ENCODE measurements at regions not wholly inside any gene's neighbourhood (a gene's known extent, or its start where the extent isn't known, plus 50 kb on each side); places are given as distances from the start of the nearest gene placed in this dataset.

DNA sequence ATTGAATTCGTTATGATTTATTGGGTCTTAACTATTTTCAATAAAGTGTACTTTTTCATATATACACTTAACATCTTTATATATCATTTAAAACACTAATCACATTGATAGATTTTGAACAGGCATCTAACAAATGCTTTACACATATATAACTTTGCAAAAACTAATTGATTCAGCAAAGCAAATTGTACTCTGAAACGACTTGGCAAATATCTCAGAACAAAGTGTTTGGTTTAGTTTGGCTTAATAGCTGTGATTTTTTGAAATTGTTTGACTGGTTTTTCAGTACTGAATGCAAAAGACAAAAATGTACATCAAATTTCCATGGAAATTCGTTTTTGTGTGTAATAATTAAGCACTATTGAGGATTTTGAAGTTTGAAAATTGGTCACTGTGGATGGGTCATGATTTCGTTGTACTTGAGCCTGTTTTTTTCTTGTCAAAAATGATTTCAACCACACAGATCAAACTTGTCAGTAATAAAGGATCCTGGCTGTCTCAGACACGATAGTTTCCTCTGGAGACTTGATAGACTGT lies 125.3 kb upstream of the SLC25A13 start:
- TF ChIP-seq, protein P1, sequence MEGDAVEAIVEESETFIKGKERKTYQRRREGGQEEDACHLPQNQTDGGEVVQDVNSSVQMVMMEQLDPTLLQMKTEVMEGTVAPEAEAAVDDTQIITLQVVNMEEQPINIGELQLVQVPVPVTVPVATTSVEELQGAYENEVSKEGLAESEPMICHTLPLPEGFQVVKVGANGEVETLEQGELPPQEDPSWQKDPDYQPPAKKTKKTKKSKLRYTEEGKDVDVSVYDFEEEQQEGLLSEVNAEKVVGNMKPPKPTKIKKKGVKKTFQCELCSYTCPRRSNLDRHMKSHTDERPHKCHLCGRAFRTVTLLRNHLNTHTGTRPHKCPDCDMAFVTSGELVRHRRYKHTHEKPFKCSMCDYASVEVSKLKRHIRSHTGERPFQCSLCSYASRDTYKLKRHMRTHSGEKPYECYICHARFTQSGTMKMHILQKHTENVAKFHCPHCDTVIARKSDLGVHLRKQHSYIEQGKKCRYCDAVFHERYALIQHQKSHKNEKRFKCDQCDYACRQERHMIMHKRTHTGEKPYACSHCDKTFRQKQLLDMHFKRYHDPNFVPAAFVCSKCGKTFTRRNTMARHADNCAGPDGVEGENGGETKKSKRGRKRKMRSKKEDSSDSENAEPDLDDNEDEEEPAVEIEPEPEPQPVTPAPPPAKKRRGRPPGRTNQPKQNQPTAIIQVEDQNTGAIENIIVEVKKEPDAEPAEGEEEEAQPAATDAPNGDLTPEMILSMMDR (IDR thresholded peaks at IDR 0.05 in 2 of 3, conservative IDR thresholded peaks at IDR 0.05 in 1 of 3; ENCODE audit: control insufficient read depth in 2 of 3, extremely low read depth in 1 of 3, insufficient read depth in 1 of 3, low read depth in 3 of 3, low read length in 3 of 3), result no peak
- TF ChIP-seq EP300 (IDR thresholded peaks at IDR 0.05; ENCODE audit: borderline replicate concordance in 1 of 2, control insufficient read depth in 1 of 2, low read depth in 2 of 2, low read length in 2 of 2) (no peak), POLR2A (IDR thresholded peaks at IDR 0.05; ENCODE audit: low read depth, low read length) (no peak), JUNB (IDR thresholded peaks at IDR 0.05) (no peak), TAF1 (IDR thresholded peaks at IDR 0.05; ENCODE audit: borderline replicate concordance, low read depth, low read length) (no peak), KDM1A (IDR thresholded peaks at IDR 0.05; ENCODE audit: borderline replicate concordance) (no peak), HDGF (IDR thresholded peaks at IDR 0.05) (no peak), MTA3 (IDR thresholded peaks at IDR 0.05; ENCODE audit: borderline replicate concordance, low read length) (no peak), YY1 (IDR thresholded peaks at IDR 0.05; ENCODE audit: low read depth, low read length) (no peak), SP1 (IDR thresholded peaks at IDR 0.05; ENCODE audit: low read depth, low read length) (no peak)
- TF ChIP-seq, protein P2, sequence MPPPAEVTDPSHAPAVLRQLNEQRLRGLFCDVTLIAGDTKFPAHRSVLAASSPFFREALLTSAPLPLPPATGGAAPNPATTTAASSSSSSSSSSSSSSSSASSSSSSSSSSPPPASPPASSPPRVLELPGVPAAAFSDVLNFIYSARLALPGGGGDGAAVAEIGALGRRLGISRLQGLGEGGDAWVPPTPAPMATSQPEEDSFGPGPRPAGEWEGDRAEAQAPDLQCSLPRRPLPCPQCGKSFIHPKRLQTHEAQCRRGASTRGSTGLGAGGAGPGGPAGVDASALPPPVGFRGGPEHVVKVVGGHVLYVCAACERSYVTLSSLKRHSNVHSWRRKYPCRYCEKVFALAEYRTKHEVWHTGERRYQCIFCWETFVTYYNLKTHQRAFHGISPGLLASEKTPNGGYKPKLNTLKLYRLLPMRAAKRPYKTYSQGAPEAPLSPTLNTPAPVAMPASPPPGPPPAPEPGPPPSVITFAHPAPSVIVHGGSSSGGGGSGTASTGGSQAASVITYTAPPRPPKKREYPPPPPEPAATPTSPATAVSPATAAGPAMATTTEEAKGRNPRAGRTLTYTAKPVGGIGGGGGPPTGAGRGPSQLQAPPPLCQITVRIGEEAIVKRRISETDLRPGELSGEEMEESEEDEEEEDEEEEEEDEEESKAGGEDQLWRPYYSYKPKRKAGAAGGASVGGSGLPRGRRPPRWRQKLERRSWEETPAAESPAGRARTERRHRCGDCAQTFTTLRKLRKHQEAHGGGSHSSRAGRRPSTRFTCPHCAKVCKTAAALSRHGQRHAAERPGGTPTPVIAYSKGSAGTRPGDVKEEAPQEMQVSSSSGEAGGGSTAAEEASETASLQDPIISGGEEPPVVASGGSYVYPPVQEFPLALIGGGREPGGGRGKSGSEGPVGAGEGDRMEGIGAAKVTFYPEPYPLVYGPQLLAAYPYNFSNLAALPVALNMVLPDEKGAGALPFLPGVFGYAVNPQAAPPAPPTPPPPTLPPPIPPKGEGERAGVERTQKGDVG (CRISPR knock-in tag; IDR thresholded peaks at IDR 0.05), result no peak
- TF ChIP-seq, protein P3, sequence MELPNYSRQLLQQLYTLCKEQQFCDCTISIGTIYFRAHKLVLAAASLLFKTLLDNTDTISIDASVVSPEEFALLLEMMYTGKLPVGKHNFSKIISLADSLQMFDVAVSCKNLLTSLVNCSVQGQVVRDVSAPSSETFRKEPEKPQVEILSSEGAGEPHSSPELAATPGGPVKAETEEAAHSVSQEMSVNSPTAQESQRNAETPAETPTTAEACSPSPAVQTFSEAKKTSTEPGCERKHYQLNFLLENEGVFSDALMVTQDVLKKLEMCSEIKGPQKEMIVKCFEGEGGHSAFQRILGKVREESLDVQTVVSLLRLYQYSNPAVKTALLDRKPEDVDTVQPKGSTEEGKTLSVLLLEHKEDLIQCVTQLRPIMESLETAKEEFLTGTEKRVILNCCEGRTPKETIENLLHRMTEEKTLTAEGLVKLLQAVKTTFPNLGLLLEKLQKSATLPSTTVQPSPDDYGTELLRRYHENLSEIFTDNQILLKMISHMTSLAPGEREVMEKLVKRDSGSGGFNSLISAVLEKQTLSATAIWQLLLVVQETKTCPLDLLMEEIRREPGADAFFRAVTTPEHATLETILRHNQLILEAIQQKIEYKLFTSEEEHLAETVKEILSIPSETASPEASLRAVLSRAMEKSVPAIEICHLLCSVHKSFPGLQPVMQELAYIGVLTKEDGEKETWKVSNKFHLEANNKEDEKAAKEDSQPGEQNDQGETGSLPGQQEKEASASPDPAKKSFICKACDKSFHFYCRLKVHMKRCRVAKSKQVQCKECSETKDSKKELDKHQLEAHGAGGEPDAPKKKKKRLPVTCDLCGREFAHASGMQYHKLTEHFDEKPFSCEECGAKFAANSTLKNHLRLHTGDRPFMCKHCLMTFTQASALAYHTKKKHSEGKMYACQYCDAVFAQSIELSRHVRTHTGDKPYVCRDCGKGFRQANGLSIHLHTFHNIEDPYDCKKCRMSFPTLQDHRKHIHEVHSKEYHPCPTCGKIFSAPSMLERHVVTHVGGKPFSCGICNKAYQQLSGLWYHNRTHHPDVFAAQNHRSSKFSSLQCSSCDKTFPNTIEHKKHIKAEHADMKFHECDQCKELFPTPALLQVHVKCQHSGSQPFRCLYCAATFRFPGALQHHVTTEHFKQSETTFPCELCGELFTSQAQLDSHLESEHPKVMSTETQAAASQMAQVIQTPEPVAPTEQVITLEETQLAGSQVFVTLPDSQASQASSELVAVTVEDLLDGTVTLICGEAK (IDR thresholded peaks at IDR 0.05; ENCODE audit: borderline replicate concordance), result no peak

Data from GM12878 (cell line).